ENCODE measurements at regions not wholly inside any gene's neighbourhood (a gene's known extent, or its start where the extent isn't known, plus 50 kb on each side); places are given as distances from the start of the nearest gene placed in this dataset.
"Not testable (repeated sequence)": the region's sequence is repeated elsewhere in the genome, so short reads cannot be mapped to it uniquely, and the experiment has no call there.

DNA sequence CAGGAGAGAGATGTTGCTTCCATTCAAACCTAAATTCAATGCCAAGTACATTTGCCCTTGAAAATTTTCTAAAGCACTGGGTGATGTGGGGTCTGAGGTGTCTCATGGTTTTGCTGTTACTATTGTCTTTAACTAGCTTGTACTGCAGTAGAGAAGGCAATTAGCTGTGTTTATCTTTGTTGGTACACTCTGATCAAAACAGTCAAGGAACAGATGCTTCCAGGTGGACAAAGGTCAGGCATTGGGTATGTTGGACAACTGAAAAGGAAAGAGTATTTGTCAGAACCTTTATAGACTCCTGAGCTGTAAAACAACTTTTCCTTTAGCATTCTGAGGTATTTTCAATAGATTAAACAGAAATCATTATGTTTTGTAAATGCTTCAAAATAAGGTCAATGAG, 2228.7 kb upstream of the WWC1 start:
- in situ Hi-C loops (cut with MboI; ENCODE audit: low sequenced_read_pairs) = no loop called here

DNA sequence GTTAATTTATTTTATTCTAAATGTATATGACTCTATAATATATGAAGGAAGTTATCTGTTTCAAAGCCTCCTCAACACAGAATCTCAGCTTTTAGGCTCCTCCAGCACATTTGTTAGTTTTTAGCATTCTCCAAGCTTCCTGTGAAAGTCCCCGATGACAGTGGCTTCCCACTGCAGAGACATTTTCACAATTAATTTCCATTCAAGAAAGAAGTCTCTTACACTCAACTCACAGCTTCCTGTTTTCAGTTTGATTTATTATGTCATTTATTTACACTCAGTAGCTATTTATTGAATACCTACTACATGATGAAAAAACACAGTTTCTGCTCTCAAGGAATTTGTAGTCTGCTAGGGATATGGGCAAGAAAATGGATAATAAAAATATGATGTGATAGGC, 2228.2 kb upstream of the WWC1 start:
- in situ Hi-C loops (cut with MboI; ENCODE audit: low sequenced_read_pairs) = no loop called here

DNA sequence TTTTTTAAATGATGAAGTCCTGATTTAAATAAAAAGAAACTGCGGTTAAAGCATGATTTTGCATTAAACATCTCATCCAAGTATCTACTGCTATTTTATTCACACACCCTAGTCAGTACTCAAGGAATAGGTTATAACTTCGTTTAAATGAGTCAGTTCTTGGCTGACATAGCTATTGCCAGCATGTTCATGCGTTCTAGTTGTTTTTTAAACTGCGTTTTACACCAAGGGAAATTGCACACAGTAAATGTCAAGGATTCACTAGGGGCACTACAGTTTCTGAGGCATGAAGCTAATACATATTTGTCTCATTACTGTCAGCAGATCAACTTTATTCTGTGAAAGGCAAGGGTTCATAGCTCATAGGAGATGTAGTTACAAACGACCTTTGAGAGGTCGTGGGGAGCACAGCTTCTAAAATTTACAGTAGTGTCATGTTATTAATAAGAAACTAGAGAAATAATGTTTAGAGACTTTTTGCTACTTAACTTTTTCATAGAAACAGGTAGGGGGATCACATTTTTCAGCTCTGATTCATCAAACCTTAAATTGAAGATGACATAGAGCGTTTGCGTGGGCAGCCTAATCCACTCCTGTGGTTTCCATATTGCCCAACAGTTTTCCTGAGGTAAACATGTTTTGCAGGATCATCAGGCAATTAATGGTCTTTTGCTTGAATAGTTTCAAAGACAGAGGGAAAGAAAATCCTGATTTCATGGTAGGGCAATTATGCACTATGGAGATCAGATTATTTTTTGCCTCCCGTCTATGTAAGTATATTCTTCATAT, 2222.7 kb upstream of the WWC1 start:
- in situ Hi-C loops (cut with MboI; ENCODE audit: low sequenced_read_pairs) = no loop called here

DNA sequence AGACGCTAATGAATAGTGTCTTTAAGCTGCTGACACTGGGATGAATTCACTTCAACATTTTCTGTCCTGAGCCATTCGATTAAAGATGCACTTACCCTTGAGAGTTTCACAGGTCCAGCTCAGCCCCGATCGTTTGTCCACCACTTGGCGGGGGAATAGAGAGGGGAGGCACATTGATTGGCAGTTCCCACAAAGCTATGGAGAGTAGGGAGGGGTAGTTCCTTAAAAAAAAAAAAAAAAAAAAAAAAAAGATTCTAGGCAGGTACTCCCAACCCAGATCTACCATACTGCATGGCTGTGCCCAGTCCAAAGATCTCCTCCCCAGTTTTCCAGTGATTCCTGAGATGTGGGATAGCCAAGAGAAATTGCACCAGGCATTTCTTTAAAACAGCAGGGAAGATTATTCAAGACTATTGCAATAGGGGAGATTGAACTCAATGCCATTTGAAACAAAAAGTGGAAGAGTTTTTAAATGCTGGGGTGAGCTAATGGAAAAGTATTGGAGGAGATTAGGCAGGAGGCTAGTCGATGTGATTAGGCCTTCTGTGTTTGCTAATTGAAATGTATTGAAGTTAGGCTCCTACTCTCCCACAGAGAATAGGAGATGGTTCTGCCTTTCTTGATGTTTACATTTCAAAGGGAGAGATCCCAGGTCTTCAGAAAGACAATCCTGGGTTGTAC, 2217.4 kb upstream of the WWC1 start:
- in situ Hi-C loops (cut with MboI; ENCODE audit: low sequenced_read_pairs) = no loop called here

DNA sequence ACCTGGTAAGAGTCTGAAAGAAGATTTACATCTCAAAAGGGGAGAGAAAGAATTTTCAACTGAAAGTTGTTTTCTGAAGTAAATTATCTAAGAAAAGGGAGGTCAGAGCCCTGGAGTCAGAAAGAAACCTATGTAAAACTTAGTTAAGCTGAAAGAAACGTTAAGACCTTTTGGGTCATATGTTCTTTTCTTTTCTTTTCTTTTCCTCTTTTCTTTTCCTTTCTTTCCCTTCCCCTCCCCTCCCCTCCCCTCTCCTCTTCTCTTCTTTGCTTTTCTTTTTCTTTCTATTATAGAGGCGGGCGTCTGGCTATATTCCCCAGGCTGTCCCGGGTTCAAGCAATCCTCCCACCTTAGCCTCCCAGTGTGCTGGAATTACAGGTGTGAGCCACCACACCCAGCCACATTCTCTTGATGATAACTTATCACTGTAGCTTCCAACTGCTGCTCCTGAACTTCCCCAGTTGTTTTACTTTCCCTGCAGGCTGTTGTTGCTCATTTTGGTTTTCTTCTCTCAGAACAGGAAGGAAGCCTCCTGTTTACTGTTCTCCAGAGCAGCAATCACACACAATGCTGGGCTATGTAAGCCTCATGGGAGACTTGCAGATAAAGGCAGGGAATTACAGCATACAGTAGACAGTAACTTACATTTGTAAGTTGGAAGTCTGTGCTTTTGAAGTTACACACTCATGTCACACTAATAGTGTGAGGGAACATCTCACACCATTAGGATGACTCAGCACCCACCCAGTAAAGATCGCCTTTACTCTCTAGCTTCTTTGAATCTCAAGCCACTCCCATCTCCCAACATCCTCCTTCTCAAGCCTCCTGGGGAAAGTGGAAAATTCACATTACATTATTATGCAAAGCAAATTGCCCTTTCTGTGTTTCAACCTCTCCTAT, 2216.6 kb upstream of the WWC1 start:
- in situ Hi-C loops (cut with MboI; ENCODE audit: low sequenced_read_pairs) = no loop called here

DNA sequence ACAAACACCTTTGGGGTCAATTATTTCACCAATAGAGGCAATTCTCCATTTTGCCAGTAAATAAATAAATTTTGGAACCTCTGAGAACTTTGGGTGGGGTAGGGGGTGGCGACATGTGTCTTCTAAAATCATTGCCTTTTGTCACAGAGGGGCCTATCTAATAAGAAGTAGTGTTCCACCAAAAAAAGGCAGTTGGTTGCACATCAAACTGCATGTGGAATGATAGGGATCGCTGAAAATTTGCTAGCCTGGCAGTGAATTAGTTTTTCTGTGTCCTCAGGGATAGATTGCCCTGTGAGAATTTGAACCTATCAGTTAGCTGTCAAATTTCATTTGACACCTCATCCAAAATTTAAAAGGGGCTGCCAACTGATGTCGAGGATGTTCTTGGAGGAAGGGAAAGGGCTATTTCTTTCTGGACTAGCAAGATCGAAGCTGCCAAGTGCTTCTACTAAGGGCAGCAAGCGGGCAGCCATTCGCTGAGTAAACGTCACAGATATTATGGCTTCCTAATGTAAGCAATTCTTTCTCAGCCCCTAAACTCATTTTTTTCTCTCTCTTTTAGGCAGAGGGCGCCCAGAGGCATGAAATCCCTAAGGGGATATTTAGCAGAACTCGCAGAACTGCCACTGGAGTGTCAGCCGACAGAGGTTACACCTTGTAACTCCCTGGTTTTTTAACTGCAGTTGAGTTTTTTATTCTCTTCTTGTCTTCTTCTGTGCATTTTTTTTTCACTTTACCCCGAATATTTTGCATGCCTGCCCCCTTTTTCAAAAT, 2208.1 kb upstream of the WWC1 start:
- in situ Hi-C loops (cut with MboI; ENCODE audit: low sequenced_read_pairs) = no loop called here

DNA sequence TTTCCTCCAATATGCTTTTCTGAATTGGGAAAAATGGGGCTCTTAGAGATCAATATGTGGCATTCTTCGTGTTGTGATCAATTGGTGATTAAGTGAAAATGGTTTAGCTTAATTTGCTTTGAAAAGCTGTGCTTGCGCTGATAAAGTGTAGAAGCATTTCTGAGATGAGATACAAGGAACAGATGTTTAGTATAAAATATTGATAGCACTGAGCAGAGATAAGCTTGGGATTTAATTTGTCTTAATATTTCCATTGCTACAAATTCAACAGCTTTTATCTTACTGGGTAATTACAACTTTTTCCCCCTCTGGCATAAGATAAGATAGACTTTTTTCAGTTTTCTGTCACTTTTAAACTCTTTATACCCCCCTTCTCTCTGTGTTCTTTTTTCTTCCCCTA, 2204.9 kb upstream of the WWC1 start:
- in situ Hi-C loops (cut with MboI; ENCODE audit: low sequenced_read_pairs) = no loop called here

DNA sequence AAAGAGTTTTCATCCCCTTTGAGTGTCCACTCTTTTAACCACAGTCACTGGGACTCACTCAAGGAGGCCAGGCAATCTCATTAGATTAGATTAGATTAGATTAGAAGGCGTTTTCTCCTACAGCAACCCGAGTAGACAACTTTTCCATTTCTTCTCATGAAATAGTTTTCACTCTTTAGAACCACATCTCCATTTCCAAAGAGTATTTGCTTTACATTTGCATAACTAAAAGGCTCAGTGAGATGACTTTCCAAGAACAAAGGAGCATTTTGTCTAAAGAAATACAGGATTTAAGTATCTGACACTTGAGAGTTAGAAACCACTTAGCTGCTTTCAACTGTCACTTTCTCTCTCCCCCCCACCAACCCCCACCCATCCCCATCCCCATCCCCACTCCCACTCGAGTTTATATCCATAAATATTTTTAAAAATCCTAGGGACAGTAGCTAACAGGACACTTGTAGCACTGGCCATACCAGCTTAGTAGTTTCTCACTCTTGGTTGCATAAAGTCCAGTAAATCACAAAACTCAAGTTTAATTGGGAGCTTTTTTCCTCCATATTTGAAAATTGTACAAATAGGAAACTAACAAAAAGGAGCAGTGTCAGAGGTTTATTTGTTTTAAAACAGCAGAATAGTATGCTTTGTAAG, 2202.9 kb upstream of the WWC1 start:
- in situ Hi-C loops (cut with MboI; ENCODE audit: low sequenced_read_pairs) = no loop called here

DNA sequence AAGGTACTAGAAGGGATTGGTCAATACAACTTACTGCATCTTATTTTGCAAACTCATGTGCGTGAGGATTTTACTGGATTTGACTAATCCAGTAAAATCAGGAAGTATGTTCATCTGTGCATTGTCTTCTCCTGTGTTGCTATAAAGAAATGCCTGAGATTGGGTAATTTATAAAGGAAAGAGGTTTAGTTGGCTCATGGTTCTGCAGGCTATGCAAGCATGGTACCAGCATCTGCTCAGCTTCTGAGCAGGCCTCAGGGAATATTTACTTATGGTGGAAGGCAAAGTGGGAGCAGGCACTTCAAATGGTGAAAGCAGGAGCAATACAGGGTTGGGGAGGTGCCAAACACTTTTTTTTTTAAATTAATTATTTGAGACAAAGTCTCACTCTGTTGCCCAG, 2199.5 kb upstream of the WWC1 start:
- in situ Hi-C loops (cut with MboI; ENCODE audit: low sequenced_read_pairs) = no loop called here

DNA sequence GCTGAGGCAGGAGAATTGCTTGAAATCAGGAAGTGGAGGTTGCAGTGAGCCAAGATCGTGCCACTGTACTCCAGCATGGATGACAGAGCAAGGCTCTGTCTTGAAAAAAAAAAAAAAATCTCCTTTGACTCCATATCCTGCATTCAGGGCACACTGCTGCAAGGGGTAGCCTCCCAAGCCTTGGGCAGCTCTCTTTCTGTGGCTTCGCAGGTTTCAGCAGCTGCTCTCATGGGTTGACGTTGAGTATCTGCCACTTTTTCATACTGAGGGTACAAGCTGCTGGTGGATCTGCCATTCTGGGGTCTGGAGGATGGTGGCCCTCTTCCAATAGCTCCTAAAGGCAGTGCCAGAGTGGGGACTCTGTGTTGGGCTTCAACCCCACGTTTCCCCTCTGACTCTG, 2198.1 kb upstream of the WWC1 start:
- in situ Hi-C loops (cut with MboI; ENCODE audit: low sequenced_read_pairs) = no loop called here

DNA sequence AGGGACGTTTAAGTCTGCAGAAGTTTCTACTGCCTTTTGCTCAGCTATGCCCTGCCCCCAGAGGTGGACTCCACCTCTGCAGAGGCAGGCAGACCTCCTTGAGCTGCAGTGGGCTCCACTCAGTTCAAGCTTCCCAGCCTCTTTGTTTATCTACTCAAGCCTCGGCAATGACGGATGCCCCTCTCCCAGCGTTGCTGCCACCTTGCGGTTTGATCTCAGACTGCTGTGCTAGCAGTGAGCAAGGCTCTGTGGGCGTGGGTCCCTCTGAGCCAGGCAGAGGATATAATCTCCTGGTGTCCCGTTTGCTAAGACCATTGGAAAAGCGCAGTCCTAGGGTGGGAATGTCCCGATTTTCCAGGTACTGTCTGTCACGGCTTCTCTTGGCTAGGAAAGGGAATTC, 2188.5 kb upstream of the WWC1 start:
- in situ Hi-C loops (cut with MboI; ENCODE audit: low sequenced_read_pairs) = no loop called here

DNA sequence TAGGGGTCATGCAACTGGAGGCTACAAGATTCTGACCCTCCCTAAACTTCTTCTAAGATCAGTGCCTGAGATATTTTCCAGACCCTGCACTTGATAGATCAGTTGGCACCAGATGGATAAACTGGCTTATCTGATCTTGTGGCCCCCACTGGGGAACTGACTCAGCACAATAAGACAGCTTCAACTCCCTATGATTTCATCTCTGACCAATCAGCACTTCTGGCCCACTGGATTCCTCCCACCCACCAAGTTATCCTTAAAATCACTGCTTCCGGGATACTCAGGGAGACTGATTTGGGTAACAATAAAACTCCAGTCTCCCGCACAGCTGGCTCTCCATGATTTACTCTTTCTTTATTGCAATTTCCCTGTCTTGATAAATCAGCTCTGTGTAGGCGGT, 2180.4 kb upstream of the WWC1 start:
- in situ Hi-C loops (cut with MboI; ENCODE audit: low sequenced_read_pairs) = no loop called here

DNA sequence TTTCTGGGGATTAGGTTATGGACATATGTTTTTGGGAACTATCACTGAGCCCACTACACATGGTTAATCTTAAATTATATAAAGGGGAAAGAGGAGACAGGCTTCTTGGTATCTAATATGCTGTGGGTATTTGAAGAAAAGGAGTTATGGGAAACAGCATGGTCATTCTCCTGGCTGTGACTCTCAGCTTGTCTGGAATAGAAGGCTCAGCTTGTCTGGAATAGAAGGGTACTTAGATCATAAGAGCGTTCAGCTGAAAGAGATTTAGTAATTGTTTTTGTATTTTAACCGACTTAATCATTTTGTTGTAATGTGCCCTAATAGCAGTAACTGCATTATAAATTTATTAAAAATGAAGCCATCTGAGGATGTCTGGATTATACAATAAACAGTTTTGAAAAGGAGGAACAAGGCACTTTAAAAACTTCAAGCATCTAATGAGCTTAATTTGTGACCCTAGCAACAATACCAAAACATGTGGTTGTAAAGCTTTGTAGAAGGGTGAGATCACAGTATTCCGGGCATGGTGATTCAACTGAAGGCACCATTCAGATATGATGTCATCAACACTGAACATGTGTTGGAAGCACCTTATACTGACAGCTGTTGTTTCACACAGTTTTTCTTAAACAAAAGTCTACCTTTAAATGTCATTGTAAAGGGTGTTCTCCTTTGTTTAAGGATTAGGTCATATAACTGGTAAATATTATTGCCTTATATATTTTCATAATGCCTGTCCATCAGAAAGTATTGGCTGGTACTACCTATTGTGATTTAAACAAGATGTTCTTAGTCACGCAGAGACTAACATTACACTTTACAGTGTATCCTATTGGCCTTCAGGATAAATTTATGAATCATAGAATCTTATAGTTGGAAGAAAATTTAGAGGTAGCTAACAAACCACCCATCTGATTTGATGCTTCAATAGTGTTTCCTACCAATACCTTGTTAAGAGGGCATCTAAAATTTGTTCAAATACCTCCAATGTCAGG, 2174.1 kb upstream of the WWC1 start:
- in situ Hi-C loops (cut with MboI; ENCODE audit: low sequenced_read_pairs) = no loop called here

DNA sequence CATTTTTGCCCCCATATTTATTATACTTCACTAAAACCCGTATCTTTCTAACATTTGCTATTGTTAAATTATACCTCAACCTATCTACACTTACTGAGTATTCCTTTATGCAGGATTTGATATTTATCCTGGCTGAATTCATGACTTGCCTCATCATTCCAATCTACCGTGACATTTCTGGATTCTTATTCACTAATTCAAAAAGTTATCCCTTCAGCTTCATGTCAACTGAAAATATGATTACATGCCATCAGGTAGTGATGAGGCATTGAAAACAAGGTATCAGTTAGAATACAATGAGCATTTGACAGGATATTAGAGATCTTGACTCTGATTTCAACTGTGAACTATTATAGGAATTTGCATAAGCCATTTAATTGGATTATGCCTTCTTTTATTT, 2171.9 kb upstream of the WWC1 start:
- in situ Hi-C loops (cut with MboI; ENCODE audit: low sequenced_read_pairs) = no loop called here

DNA sequence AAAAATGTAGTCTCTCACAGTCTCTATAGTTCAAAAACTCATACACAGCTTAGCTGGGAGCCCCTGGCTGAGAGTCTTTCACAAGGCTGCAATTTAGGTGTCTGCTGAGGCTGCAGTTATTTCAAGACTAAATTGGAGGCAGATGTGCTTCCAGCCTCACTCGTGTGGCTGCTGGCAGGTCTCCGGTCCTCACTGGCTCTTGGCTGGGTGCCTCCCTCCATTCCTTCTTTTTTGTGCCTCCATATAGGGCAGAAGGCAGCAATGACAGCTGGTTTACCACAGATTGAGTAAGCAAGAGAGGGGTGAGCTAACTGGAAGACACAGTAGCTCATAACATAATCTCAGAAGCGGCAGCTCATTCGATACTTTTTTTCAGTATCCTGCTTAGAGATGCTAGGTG, 2167.7 kb upstream of the WWC1 start:
- in situ Hi-C loops (cut with MboI; ENCODE audit: low sequenced_read_pairs) = no loop called here

DNA sequence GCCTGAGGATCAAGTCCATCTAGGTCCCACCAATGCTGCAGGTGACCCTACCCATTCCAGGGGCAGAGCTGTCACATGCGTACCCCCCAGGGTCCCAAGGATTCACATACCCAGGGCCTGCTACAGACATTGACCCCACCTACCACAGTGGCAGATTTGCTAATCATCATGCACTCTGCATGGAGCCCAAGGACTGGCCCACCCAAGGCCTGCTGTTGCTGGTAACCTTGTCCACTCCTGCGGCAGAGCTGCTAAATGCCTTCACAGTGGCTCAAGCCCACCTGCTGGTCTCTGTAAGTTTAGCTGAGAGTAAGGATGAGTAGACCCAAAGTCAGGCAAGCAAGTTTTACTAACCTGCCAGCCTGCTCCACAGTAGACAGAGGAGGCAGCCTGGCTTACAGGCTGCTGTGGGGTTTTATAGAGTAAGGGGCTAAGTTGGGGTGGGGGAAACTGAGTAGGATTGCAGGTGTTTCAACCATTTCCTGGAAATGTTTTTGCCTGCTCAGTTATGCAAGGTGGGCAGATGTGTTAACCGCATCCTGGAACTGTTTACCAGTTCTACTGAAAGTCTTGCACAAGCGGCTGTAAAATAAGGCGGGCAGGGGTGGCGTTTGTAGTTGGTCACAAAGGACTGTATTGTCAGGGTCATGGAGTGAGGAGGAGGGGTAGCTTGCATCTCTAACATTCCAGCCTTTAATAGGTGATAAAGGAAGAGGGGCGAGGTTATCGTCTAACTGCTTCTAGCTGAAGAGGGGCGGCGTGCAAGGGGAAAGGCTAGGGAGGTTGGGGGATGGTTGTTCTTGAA, 2163.5 kb upstream of the WWC1 start:
- in situ Hi-C loops (cut with MboI; ENCODE audit: low sequenced_read_pairs) = no loop called here

DNA sequence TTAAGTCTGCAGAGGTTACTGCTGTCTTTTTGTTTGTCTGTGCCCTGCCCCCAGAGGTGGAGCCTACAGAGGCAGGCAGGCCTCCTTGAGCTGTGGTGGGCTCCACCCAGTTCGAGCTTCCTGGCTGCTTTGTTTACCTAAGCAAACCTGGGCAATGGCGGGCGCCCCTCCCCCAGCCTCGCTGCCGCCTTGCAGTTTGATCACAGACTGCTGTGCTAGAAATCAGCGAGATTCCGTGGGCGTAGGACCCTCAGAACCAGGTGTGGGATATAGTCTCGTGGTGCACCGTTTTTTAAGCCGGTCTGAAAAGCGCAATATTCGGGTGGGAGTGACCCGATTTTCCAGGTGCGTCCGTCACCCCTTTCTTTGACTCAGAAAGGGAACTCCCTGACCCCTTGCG, 2146.3 kb upstream of the WWC1 start:
- in situ Hi-C loops (cut with MboI; ENCODE audit: low sequenced_read_pairs) = not testable (repeated sequence)

DNA sequence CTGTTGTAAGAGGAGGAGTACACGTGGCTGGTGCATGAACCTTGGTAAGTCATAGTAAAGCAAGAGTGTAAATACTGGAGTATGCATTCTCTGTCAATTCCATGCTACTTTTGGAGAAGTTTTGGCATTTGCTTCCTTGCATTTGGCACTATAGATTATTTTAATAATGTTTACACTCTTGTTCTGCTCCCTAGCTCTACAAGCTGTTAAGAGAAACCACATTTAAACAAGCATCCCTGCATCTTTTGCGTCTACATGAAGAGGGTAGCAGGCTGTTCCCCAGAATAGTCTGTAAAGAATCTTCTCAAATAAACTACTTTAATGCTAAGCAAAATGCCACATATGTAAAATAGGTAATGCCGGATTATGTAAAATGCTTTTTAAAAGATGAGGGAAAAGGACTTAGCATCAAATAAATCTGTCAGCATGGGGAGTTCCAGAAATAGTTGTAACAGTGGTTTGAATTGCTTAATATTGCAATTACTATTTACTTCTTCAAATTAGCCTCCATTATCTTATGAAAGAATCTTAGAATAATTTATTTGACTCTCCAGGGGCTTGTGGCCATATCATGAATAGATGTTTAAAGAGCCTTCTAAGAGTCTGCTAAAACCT, 2127.3 kb upstream of the WWC1 start:
- in situ Hi-C loops (cut with MboI; ENCODE audit: low sequenced_read_pairs) = no loop called here
